A549 (cell line): ENCODE measurements at regions not wholly inside any gene's neighbourhood (a gene's known extent, or its start where the extent isn't known, plus 50 kb on each side); places are given as distances from the start of the nearest gene placed in this dataset.

ENCODE experiments used
- CTCF ChIP-seq: fragments of >200 bp; sonication (Bioruptor Twin); formaldehyde crosslinking; IDR thresholded peaks from 3 replicates; pipeline ENCODE4 v1.5.1; 2016
- HOXA7 ChIP-seq: fragments of 250-450 bp; sonication (Bioruptor Pico); IDR thresholded peaks from 2 replicates; pipeline ENCODE4 v1.5.0; 2020; ENCODE audit warnings: mild to moderate bottlenecking, moderate library complexity
- JUN ChIP-seq, 2 experiments: fragments of >200 bp; sonication (Bioruptor Twin); formaldehyde crosslinking; IDR thresholded peaks; 2 replicates in 1 of 2; 3 replicates in 1 of 2; pipeline ENCODE4 v1.6.1; 2016 to 2017
- MAX ChIP-seq: IDR thresholded peaks from 2 replicates; pipeline ENCODE4 v1.6.1; 2012
- POLR2A ChIP-seq: IDR thresholded peaks from 2 replicates; pipeline ENCODE4 v1.6.1; 2012; ENCODE audit warnings: mild to moderate bottlenecking, low read length
- POLR2AphosphoS2 ChIP-seq: conservative IDR thresholded peaks from 2 replicates; pipeline ENCODE4 v1.6.1; 2012; ENCODE audit warnings: low read length, improper control_type of control experiment, inconsistent platforms
- RAD21 ChIP-seq, 2 experiments: fragments of >200 bp in 1 of 2; sonication (Bioruptor Twin) in 1 of 2; formaldehyde crosslinking in 1 of 2; IDR thresholded peaks in 1 of 2; conservative IDR thresholded peaks in 1 of 2; 2 replicates in 1 of 2; 3 replicates in 1 of 2; pipeline ENCODE4 v1.6.1; 2012 to 2018; ENCODE audit warnings: inconsistent platforms in 1 of 2
- SMC3 ChIP-seq: fragments of >200 bp; sonication (Bioruptor Twin); formaldehyde crosslinking; IDR thresholded peaks from 3 replicates; pipeline ENCODE4 v1.6.1; 2018; ENCODE audit warnings: inconsistent platforms
- SREBF2 ChIP-seq: fragments of 450-650 bp; IDR thresholded peaks from 2 replicates; pipeline ENCODE4 v1.6.1; 2014; ENCODE audit warnings: mild to moderate bottlenecking, moderate library complexity
- TP53 ChIP-seq: fragments of 250-450 bp; sonication (Bioruptor Pico); IDR thresholded peaks from 2 replicates; pipeline ENCODE4 v1.5.0; 2021; ENCODE audit warnings: mild to moderate bottlenecking, moderate library complexity
- ZC3H11A ChIP-seq: fragments of 450-650 bp; IDR thresholded peaks from 2 replicates; pipeline ENCODE4 v1.6.1; 2014; ENCODE audit warnings: antibody characterized with exemption, mild to moderate bottlenecking

- TF ChIP-seq POLR2A (no peak), CTCF (no peak), JUN (IDR thresholded peaks at IDR 0.05) (no peak), SREBF2 (no peak), POLR2AphosphoS2 (no peak), HOXA7 (CRISPR knock-in tag) (no peak), TP53 (CRISPR knock-in tag) (no peak), ZC3H11A (no peak), SMC3 (no peak), MAX (no peak), RAD21 (conservative IDR thresholded peaks at IDR 0.05 in 1 of 2, IDR thresholded peaks at IDR 0.05 in 1 of 2) (no peak)
Measured at GRCh38 chr4:38308728-38309311, 348.6 kb downstream of the PTTG2 start.
